ENCODE measurements at regions not wholly inside any gene's neighbourhood (a gene's known extent, or its start where the extent isn't known, plus 50 kb on each side); places are given as distances from the start of the nearest gene placed in this dataset.

DNA sequence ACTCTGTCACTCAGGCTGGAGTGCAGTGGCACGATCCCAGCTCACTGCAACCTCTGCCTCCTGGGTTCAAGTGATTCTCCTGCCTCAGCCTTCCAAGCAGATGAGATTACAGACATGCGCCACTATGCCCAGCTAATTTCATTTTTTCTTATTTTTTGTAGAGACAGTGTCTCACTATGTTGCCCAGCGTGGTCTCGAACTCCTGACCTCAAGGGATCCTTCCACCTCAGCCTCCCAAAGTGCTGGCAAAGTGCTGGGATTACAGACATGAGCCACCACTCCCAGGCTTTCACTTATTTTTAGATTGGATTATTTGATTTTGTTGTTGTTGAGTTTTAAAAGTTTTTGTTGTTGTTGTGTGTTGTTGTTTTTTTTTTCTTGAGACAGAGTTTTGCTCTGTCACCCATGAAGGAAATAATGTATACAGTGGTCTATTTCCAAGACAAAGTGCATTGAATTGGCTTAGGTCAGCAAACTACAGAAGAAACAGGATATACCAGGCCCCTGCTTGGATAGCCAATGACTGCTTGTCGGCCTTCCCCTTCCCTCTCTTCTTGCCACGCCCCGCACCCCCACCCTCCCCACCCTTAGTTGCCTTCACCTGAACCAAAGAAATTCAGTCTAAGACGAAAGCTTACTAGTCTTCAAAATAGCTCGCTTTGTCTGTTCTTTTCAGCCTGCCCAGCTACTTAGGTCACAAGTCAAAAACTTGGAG lies 91.8 kb upstream of the CLDN5 start:
- no peak for TF ChIP-seq POLR2A (IDR thresholded peaks at IDR 0.05)
- TF ChIP-seq, protein P1, sequence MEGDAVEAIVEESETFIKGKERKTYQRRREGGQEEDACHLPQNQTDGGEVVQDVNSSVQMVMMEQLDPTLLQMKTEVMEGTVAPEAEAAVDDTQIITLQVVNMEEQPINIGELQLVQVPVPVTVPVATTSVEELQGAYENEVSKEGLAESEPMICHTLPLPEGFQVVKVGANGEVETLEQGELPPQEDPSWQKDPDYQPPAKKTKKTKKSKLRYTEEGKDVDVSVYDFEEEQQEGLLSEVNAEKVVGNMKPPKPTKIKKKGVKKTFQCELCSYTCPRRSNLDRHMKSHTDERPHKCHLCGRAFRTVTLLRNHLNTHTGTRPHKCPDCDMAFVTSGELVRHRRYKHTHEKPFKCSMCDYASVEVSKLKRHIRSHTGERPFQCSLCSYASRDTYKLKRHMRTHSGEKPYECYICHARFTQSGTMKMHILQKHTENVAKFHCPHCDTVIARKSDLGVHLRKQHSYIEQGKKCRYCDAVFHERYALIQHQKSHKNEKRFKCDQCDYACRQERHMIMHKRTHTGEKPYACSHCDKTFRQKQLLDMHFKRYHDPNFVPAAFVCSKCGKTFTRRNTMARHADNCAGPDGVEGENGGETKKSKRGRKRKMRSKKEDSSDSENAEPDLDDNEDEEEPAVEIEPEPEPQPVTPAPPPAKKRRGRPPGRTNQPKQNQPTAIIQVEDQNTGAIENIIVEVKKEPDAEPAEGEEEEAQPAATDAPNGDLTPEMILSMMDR (IDR thresholded peaks at IDR 0.05): no peak
